ENCODE measurements at regions not wholly inside any gene's neighbourhood (a gene's known extent, or its start where the extent isn't known, plus 50 kb on each side); places are given as distances from the start of the nearest gene placed in this dataset.

DNA sequence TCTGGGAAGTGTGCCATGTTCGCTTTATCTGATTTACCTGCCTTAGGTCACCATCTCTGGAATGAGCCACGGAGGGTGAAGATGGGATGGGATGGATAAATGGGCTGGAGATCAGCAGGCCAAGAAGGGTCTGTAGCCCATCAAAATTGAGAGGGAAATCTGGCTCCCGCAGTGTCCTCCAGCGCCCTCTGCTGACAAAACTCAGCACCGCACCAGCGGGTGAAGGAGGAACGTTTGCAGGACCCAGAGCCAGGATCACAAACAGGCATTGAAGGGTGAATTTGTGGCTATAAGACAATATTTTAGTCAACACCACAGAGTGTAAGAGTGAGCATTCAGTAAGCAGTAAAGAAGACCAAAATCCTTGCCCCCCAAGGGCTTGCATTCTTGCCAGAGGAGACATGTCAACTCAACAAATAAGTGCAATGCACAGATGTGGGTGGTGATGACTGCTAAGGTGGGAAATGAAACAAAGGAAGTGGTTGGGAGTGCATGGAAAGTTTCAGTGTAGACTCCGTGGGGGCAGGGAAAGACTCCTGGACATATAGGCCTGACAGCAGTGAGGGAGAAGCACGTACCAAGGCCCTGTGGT lies 124.4 kb downstream of the TENT4A start:
- Histone ChIP-seq H3K9me3 (ENCODE audit: insufficient read depth, low read length) (no peaks in the 10 kb centered on the region), H3K27ac (ENCODE audit: low read depth, low read length) (no peak overlapping the region), H3K9ac (ENCODE audit: low read length) (no peak overlapping the region), H4K20me1 (ENCODE audit: low read depth, low read length) (no peaks in the 10 kb centered on the region), H3K79me2 (ENCODE audit: insufficient read depth, low read length) (no peaks in the 10 kb centered on the region), H3K9me2 (replicated peaks; ENCODE audit: insufficient read depth, low read length) (no peaks in the 10 kb centered on the region), H3K4me3 (ENCODE audit: insufficient read depth, low read length, poor library complexity, severe bottlenecking) (no peak overlapping the region), H3K27me3 (ENCODE audit: low read length) (no peaks in the 10 kb centered on the region), H3K36me3 (ENCODE audit: low read length) (no peaks in the 10 kb centered on the region), H2AFZ (ENCODE audit: low read depth, low read length, severe bottlenecking) (no peak overlapping the region), H3F3A (ENCODE audit: insufficient read depth) (no peaks in the 10 kb centered on the region), H3K4me2 (ENCODE audit: low read depth, low read length, poor library complexity, severe bottlenecking) (no peak overlapping the region)
- TF ChIP-seq, protein P1, sequence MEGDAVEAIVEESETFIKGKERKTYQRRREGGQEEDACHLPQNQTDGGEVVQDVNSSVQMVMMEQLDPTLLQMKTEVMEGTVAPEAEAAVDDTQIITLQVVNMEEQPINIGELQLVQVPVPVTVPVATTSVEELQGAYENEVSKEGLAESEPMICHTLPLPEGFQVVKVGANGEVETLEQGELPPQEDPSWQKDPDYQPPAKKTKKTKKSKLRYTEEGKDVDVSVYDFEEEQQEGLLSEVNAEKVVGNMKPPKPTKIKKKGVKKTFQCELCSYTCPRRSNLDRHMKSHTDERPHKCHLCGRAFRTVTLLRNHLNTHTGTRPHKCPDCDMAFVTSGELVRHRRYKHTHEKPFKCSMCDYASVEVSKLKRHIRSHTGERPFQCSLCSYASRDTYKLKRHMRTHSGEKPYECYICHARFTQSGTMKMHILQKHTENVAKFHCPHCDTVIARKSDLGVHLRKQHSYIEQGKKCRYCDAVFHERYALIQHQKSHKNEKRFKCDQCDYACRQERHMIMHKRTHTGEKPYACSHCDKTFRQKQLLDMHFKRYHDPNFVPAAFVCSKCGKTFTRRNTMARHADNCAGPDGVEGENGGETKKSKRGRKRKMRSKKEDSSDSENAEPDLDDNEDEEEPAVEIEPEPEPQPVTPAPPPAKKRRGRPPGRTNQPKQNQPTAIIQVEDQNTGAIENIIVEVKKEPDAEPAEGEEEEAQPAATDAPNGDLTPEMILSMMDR (IDR thresholded peaks at IDR 0.05; ENCODE audit: insufficient read depth, low read length, poor library complexity, severe bottlenecking) = peak; percentile 80
- no peak for TF ChIP-seq EZH2phosphoT487 (conservative IDR thresholded peaks at IDR 0.05; ENCODE audit: low read length)

GRCh38 chr5:6838736-6839135 lies 125.5 kb downstream of the TENT4A start:
- Histone ChIP-seq H3K36me3 (ENCODE audit: low read length) (no peaks in the 10 kb centered on the region), H3K4me3 (ENCODE audit: insufficient read depth, low read length, poor library complexity, severe bottlenecking) (no peak overlapping the region), H2AFZ (ENCODE audit: low read depth, low read length, severe bottlenecking) (no peak overlapping the region), H3K79me2 (ENCODE audit: insufficient read depth, low read length) (no peaks in the 10 kb centered on the region), H3K27me3 (ENCODE audit: low read length) (no peaks in the 10 kb centered on the region), H3F3A (ENCODE audit: insufficient read depth) (no peaks in the 10 kb centered on the region), H3K9me3 (ENCODE audit: insufficient read depth, low read length) (no peaks in the 10 kb centered on the region), H3K9me2 (replicated peaks; ENCODE audit: insufficient read depth, low read length) (no peaks in the 10 kb centered on the region), H4K20me1 (ENCODE audit: low read depth, low read length) (no peaks in the 10 kb centered on the region), H3K27ac (ENCODE audit: low read depth, low read length) (no peak overlapping the region), H3K4me2 (ENCODE audit: low read depth, low read length, poor library complexity, severe bottlenecking) (no peak overlapping the region), H3K9ac (ENCODE audit: low read length) (no peak overlapping the region)
- TF ChIP-seq, protein P1 (IDR thresholded peaks at IDR 0.05; ENCODE audit: insufficient read depth, low read length, poor library complexity, severe bottlenecking) = no peak
- no peak for TF ChIP-seq EZH2phosphoT487 (conservative IDR thresholded peaks at IDR 0.05; ENCODE audit: low read length)

DNA sequence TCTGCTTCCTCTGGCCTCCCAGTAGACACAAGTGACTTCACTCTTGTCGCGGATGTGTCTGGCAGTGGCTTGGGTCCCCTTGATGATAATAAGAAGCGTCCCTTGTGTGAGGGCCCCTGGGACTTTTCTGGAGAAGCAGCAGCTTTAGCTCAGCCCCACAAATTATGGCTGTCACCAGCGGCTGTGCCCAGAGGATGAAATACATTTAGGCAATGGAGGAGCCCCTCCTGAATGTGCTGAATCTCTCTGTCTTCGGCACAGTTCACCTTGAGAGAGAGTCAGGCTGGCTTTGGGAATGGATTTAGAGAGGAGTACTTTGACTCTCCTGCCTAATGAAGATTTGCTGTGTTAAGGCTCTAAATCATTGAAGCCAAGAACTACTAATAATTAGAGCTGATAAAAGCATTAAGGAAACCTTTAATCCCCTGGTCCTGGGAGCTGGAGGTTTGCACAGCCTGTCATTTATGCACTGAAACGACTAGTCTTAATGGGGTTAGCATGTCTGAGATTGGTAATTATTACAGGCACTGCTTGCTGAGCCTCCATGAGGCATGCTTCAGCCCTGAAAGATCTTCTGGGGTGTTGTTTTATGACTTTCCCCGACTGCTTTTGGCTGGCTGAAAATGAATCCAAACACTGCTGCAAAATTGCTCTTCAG lies 127.0 kb downstream of the TENT4A start:
- Histone ChIP-seq H3K9me2 (replicated peaks; ENCODE audit: insufficient read depth, low read length) (no peaks in the 10 kb centered on the region), H3K79me2 (ENCODE audit: insufficient read depth, low read length) (no peaks in the 10 kb centered on the region), H3K9me3 (ENCODE audit: insufficient read depth, low read length) (no peaks in the 10 kb centered on the region), H3K4me2 (ENCODE audit: low read depth, low read length, poor library complexity, severe bottlenecking) (no peak overlapping the region), H2AFZ (ENCODE audit: low read depth, low read length, severe bottlenecking) (no peak overlapping the region), H3K27me3 (ENCODE audit: low read length) (no peaks in the 10 kb centered on the region; the same call in 1 of the 2 replicates), H3K4me3 (ENCODE audit: insufficient read depth, low read length, poor library complexity, severe bottlenecking) (no peak overlapping the region), H3F3A (ENCODE audit: insufficient read depth) (no peaks in the 10 kb centered on the region), H3K9ac (ENCODE audit: low read length) (no peak overlapping the region), H3K36me3 (ENCODE audit: low read length) (no peaks in the 10 kb centered on the region), H4K20me1 (ENCODE audit: low read depth, low read length) (no peaks in the 10 kb centered on the region), H3K27ac (ENCODE audit: low read depth, low read length) (no peak overlapping the region)
- TF ChIP-seq, protein P1 (IDR thresholded peaks at IDR 0.05; ENCODE audit: insufficient read depth, low read length, poor library complexity, severe bottlenecking) = no peak
- TF ChIP-seq EZH2phosphoT487 (conservative IDR thresholded peaks at IDR 0.05; ENCODE audit: low read length) = no peak

All from SU-DHL-6 (cell line).